WTC11 (cell line): ENCODE measurements at regions not wholly inside any gene's neighbourhood (a gene's known extent, or its start where the extent isn't known, plus 50 kb on each side); places are given as distances from the start of the nearest gene placed in this dataset.

Experiments used
- ATAC-seq: fragments of 200-7000 bp; cut with Tn5 transposase; 2 replicates; pipeline ENCODE4 v1.10.0; 2021; ENCODE audit warnings: mild to moderate bottlenecking, moderate library complexity
- CTCF ChIA-PET: fragments of 300-600 bp; sonication (Branson Sonifier 250); formaldehyde crosslinking; loops from one replicate; lab custom pipeline; 2021; ENCODE audit warnings: antibody characterized with exemption; lab: Charles Lee
- POLR2A ChIA-PET: fragments of 350-600 bp; sonication (Branson Sonifier 250); formaldehyde crosslinking; loops from one replicate; lab custom pipeline; 2021; ENCODE audit warnings: antibody characterized with exemption; lab: Charles Lee
- DNase-seq: peaks from one replicate; pipeline ENCODE4 v3.0.0; 2021; ENCODE audit warnings: low spot score
- H3K27ac Mint-ChIP-seq: 2 replicates; pipeline ENCODE4 v1.8.0; 2021; ENCODE audit warnings: mixed read lengths
- H3K27me3 Mint-ChIP-seq: 2 replicates; pipeline ENCODE4 v1.8.0; 2021; ENCODE audit warnings: low read depth, mild to moderate bottlenecking, moderate library complexity, mixed read lengths
- H3K36me3 Mint-ChIP-seq: 2 replicates; pipeline ENCODE4 v1.8.0; 2021; ENCODE audit warnings: mixed read lengths
- H3K4me1 Mint-ChIP-seq: 2 replicates; pipeline ENCODE4 v1.8.0; 2022; ENCODE audit warnings: mixed read lengths
- H3K4me3 Mint-ChIP-seq: 2 replicates; pipeline ENCODE4 v1.8.0; 2021; ENCODE audit warnings: mild to moderate bottlenecking, moderate library complexity, mixed read lengths
- H3K9me3 Mint-ChIP-seq: 2 replicates; pipeline ENCODE4 v1.8.0; 2021; ENCODE audit warnings: mixed read lengths
- ATF1 ChIP-seq: sonication (generic); formaldehyde crosslinking; IDR thresholded peaks from 2 replicates; pipeline ENCODE4 v1.8.1; 2023; ENCODE audit warnings: mild to moderate bottlenecking, moderate library complexity, missing genetic modification reagents
- CDX4 ChIP-seq: fragments of 250-450 bp; sonication (Bioruptor Pico); IDR thresholded peaks from 2 replicates; pipeline ENCODE4 v1.9.0; 2021; ENCODE audit warnings: moderate library complexity, mild to moderate bottlenecking, inconsistent platforms, borderline replicate concordance
- E2F5 ChIP-seq: sonication (generic); formaldehyde crosslinking; IDR thresholded peaks from 2 replicates; pipeline ENCODE4 v1.8.1; 2022; ENCODE audit warnings: mild to moderate bottlenecking, moderate library complexity, missing genetic modification reagents
- ERG ChIP-seq: fragments of 250-450 bp; sonication (Bioruptor Pico); IDR thresholded peaks from 2 replicates; pipeline ENCODE4 v1.8.0; 2021; ENCODE audit warnings: mild to moderate bottlenecking
- GRHL2 ChIP-seq: fragments of 250-450 bp; sonication (Bioruptor Pico); IDR thresholded peaks from 2 replicates; pipeline ENCODE4 v1.8.0; 2022; ENCODE audit warnings: mild to moderate bottlenecking, moderate library complexity; ENCODE audit not compliant: insufficient replicate concordance, severe bottlenecking
- IRF2 ChIP-seq: sonication (generic); formaldehyde crosslinking; IDR thresholded peaks from 2 replicates; pipeline ENCODE4 v1.8.0; 2022; ENCODE audit warnings: low read depth, missing genetic modification reagents, borderline replicate concordance
- NR1H2 ChIP-seq: sonication (generic); formaldehyde crosslinking; IDR thresholded peaks from 2 replicates; pipeline ENCODE4 v1.9.0; 2021; ENCODE audit warnings: mild to moderate bottlenecking, moderate library complexity, missing genetic modification reagents
- PREB ChIP-seq: sonication (generic); formaldehyde crosslinking; IDR thresholded peaks from 2 replicates; pipeline ENCODE4 v1.8.1; 2022; ENCODE audit warnings: mild to moderate bottlenecking, missing genetic modification reagents, moderate library complexity, borderline replicate concordance
- TCF7 ChIP-seq: sonication (generic); formaldehyde crosslinking; IDR thresholded peaks from 2 replicates; pipeline ENCODE4 v1.8.0; 2022; ENCODE audit warnings: mild to moderate bottlenecking, low read depth, missing genetic modification reagents, moderate library complexity
- TP53 ChIP-seq: sonication (generic); formaldehyde crosslinking; IDR thresholded peaks from 2 replicates; pipeline ENCODE4 v1.8.1; 2023; ENCODE audit warnings: mild to moderate bottlenecking, missing genetic modification reagents
- USF1 ChIP-seq: sonication (generic); formaldehyde crosslinking; IDR thresholded peaks from 2 replicates; pipeline ENCODE4 v1.8.0; 2022; ENCODE audit warnings: mild to moderate bottlenecking, missing genetic modification reagents
- USF2 ChIP-seq: sonication (generic); formaldehyde crosslinking; IDR thresholded peaks from 2 replicates; pipeline ENCODE4 v1.8.1; 2023; ENCODE audit warnings: mild to moderate bottlenecking, missing genetic modification reagents, moderate library complexity
- ZBTB43 ChIP-seq: sonication (generic); formaldehyde crosslinking; IDR thresholded peaks from 2 replicates; pipeline ENCODE4 v1.8.1; 2023; ENCODE audit warnings: mild to moderate bottlenecking, missing genetic modification reagents
- ZNF232 ChIP-seq: sonication (generic); formaldehyde crosslinking; IDR thresholded peaks from 2 replicates; pipeline ENCODE4 v1.8.0; 2022; ENCODE audit warnings: mild to moderate bottlenecking, missing genetic modification reagents
- ZNF263 ChIP-seq: sonication (generic); formaldehyde crosslinking; IDR thresholded peaks from 2 replicates; pipeline ENCODE4 v1.8.1; 2022; ENCODE audit warnings: low read depth, mild to moderate bottlenecking, moderate library complexity, missing genetic modification reagents
- ZNF512 ChIP-seq: sonication (generic); formaldehyde crosslinking; IDR thresholded peaks from 2 replicates; pipeline ENCODE4 v1.8.1; 2022; ENCODE audit warnings: missing genetic modification reagents, borderline replicate concordance

GRCh38 chr15:70358871-70359647, 261.3 kb upstream of the TLE3 start (continued):
- TF ChIP-seq PREB (CRISPR knock-in tag) (no peak), ZNF512 (no peak)

GRCh38 chr15:70358011-70358819, 260.5 kb upstream of the TLE3 start:
- no peak overlapping the region for H3K27ac Mint-ChIP-seq
- H3K27me3 Mint-ChIP-seq: no peaks in the 10 kb centered on the region
- H3K9me3 Mint-ChIP-seq: no peaks in the 10 kb centered on the region
- ChIA-PET POLR2A (no interaction called here), CTCF (no interaction called here)
- peaks cover 4% of the 10 kb centered on the region for H3K4me1 Mint-ChIP-seq
- no peak overlapping the region for H3K4me3 Mint-ChIP-seq
- DNase-seq: no peak
- no peaks in the 10 kb centered on the region for H3K36me3 Mint-ChIP-seq
- no peak for ATAC-seq
- TF ChIP-seq ZNF263: no peak
- no peak for TF ChIP-seq GRHL2
- TF ChIP-seq TCF7 (CRISPR knock-in tag): no peak
- no peak for TF ChIP-seq NR1H2 (CRISPR knock-in tag)
- TF ChIP-seq ERG (CRISPR knock-in tag): no peak
- no peak for TF ChIP-seq ZNF232 (CRISPR knock-in tag)
- no peak for TF ChIP-seq TP53 (CRISPR knock-in tag)
- TF ChIP-seq ATF1 (CRISPR knock-in tag): no peak
- no peak for TF ChIP-seq USF1 (CRISPR knock-in tag)
- TF ChIP-seq USF2: no peak
- TF ChIP-seq CDX4 (CRISPR knock-in tag): no peak
- no peak for TF ChIP-seq IRF2 (CRISPR knock-in tag)
- TF ChIP-seq E2F5 (CRISPR knock-in tag): no peak
- TF ChIP-seq ZBTB43 (CRISPR knock-in tag): no peak
